ENCODE measurements at regions not wholly inside any gene's neighbourhood (a gene's known extent, or its start where the extent isn't known, plus 50 kb on each side); places are given as distances from the start of the nearest gene placed in this dataset.

GRCh38 chr5:54612711-54613110 lies 95.2 kb downstream of the SNX18 start:
- no peaks in the 10 kb centered on the region for H3K36me3 ChIP-seq
- no peak overlapping the region for H3K27ac ChIP-seq
- peaks cover 0 to 29% (median 9%) of the 10 kb centered on the region in 4 donors for H3K4me1 ChIP-seq
- no peak overlapping the region for H3K4me3 ChIP-seq
- no peaks in the 10 kb centered on the region for H3K9me3 ChIP-seq
- no peak for ATAC-seq
- no peak for TF ChIP-seq CTCF (IDR thresholded peaks at IDR 0.05)
- no peak for TF ChIP-seq POLR2A (IDR thresholded peaks at IDR 0.05)
- DNase-seq: no peak
- 80% methylated on average over 5 of the region's 5 CpGs for WGBS (ENCODE audit: insufficient coverage, low coverage, low lambda C conversion rate, missing lambda C conversion rate)
- no peaks in the 10 kb centered on the region for H3K27me3 ChIP-seq
- intact Hi-C loops (cut with DNase I): no loop called here

GRCh38 chr5:54611290-54611951 lies 93.9 kb downstream of the SNX18 start:
- ATAC-seq (no peak), DNase-seq (no peak)
- intact Hi-C loops (cut with DNase I): no loop called here
- Histone ChIP-seq H3K4me1 (peaks cover 0 to 27% (median 8%) of the 10 kb centered on the region in 4 donors), H3K4me3 (no peak overlapping the region), H3K36me3 (no peaks in the 10 kb centered on the region), H3K9me3 (no peaks in the 10 kb centered on the region), H3K27me3 (no peaks in the 10 kb centered on the region), H3K27ac (no peak overlapping the region)
- WGBS (ENCODE audit: insufficient coverage, low coverage, low lambda C conversion rate, missing lambda C conversion rate): 51% methylated on average over 5 of the region's 5 CpGs
- TF ChIP-seq POLR2A (IDR thresholded peaks at IDR 0.05): no peak
- TF ChIP-seq CTCF (IDR thresholded peaks at IDR 0.05): no peak

- intact Hi-C loops (cut with DNase I): no loop called here
- Histone ChIP-seq H3K36me3 (no peaks in the 10 kb centered on the region), H3K4me3 (no peak overlapping the region), H3K9me3 (no peaks in the 10 kb centered on the region), H3K27me3 (no peaks in the 10 kb centered on the region), H3K4me1 (peaks cover 0 to 18% (median 2%) of the 10 kb centered on the region in 4 donors), H3K27ac (no peak overlapping the region)
- DNase-seq (no peak), ATAC-seq (peak; percentile 38 to 55 (median 45))
- no peak for TF ChIP-seq POLR2A (IDR thresholded peaks at IDR 0.05)
- TF ChIP-seq CTCF (IDR thresholded peaks at IDR 0.05): no peak
- 56% methylated on average over 6 of the region's 6 CpGs for WGBS (ENCODE audit: insufficient coverage, low coverage, low lambda C conversion rate, missing lambda C conversion rate)
Observed at GRCh38 chr5:54610197-54610944, 92.8 kb downstream of the SNX18 start.

- no peak overlapping the region for H3K4me3 ChIP-seq
- TF ChIP-seq POLR2A (IDR thresholded peaks at IDR 0.05): no peak
- no peak for TF ChIP-seq CTCF (IDR thresholded peaks at IDR 0.05)
- ATAC-seq (peak; percentile 94 to 98 (median 96)), DNase-seq (no peak)
- no peaks in the 10 kb centered on the region for H3K9me3 ChIP-seq
- intact Hi-C loops (cut with DNase I): no loop called here
- H3K27me3 ChIP-seq: no peaks in the 10 kb centered on the region
- WGBS (ENCODE audit: insufficient coverage, low coverage, low lambda C conversion rate, missing lambda C conversion rate): 50% methylated on average over 3 of the region's 3 CpGs
- H3K36me3 ChIP-seq: no peaks in the 10 kb centered on the region
- peak overlapping the region in 1 of 3 donors; percentile 41 for H3K27ac ChIP-seq
- peaks cover 0 to 16% (median 1%) of the 10 kb centered on the region in 4 donors for H3K4me1 ChIP-seq
Observed at GRCh38 chr5:54608423-54609085, 91.0 kb downstream of the SNX18 start.

All from right lobe of liver (tissue), 6 donors.